ENCODE measurements at regions not wholly inside any gene's neighbourhood (a gene's known extent, or its start where the extent isn't known, plus 50 kb on each side); places are given as distances from the start of the nearest gene placed in this dataset.

DNA sequence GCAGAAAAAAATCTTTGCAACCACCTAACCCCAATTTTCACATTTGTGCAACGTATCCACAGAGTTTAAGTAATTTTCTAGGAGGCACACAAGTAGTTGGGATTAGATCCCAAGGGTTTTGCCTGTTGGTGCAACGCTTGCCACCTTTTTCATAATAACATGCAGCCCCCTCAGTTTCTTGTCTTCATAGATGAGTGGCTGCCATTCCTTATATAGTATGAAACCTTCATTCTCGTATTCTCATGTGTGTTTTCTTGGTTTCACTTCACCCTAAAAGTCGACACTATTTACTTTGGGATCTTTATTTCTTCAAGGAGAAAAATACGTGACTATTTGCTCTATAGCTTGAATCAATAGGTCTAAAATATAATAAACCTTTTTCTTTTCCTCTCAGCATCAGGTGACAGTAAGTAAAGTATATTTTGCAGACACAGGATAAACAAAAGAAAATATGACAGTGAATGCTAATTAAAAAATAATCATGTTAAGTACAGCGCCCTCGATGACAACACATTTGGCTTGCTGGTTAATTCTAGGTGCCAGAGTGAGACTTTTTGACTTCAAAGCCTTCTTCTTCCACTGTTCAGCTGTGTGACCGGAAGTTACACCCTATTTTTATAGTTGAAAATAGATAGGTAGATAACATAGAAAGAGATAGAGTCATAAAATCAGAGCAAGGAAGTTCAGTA, 342.8 kb upstream of the CCNG1 start:
- TF ChIP-seq, protein P1, sequence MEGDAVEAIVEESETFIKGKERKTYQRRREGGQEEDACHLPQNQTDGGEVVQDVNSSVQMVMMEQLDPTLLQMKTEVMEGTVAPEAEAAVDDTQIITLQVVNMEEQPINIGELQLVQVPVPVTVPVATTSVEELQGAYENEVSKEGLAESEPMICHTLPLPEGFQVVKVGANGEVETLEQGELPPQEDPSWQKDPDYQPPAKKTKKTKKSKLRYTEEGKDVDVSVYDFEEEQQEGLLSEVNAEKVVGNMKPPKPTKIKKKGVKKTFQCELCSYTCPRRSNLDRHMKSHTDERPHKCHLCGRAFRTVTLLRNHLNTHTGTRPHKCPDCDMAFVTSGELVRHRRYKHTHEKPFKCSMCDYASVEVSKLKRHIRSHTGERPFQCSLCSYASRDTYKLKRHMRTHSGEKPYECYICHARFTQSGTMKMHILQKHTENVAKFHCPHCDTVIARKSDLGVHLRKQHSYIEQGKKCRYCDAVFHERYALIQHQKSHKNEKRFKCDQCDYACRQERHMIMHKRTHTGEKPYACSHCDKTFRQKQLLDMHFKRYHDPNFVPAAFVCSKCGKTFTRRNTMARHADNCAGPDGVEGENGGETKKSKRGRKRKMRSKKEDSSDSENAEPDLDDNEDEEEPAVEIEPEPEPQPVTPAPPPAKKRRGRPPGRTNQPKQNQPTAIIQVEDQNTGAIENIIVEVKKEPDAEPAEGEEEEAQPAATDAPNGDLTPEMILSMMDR (IDR thresholded peaks at IDR 0.05; ENCODE audit: poor library complexity) = no peak
- TF ChIP-seq EZH2 (IDR thresholded peaks at IDR 0.05; ENCODE audit: borderline replicate concordance) = no peak
